Mammary epithelial cell (primary cell): ENCODE measurements at regions not wholly inside any gene's neighbourhood (a gene's known extent, or its start where the extent isn't known, plus 50 kb on each side); places are given as distances from the start of the nearest gene placed in this dataset.

Experiments
- CTCF ChIP-seq, 2 donors: IDR thresholded peaks in 1 of 2; conservative IDR thresholded peaks in 1 of 2; 2 replicates each; pipeline ENCODE4 v1.5.1; 2011 to 2012; ENCODE audit warnings: inconsistent platforms in 2 of 2, low read length in 2 of 2, mild to moderate bottlenecking in 2 of 2, control low read depth in 1 of 2, low read depth in 1 of 2; ENCODE audit not compliant: insufficient read depth in 1 of 2; ENCODE audit errors: extremely low read depth in 1 of 2
- EZH2 ChIP-seq: IDR thresholded peaks from 2 replicates; pipeline ENCODE4 v1.6.1; 2012; ENCODE audit warnings: low read length, inconsistent platforms, borderline replicate concordance

- TF ChIP-seq CTCF (conservative IDR thresholded peaks at IDR 0.05 in 1 of 2, IDR thresholded peaks at IDR 0.05 in 1 of 2; ENCODE audit: extremely low read depth in 1 of 2, insufficient read depth in 1 of 2, low read depth in 1 of 2, low read length in 2 of 2) (no peak), EZH2 (no peak)
These were observed 139.0 kb upstream of the JADE1 start for GRCh38 chr4:128670513-128670912.
